ENCODE measurements at regions not wholly inside any gene's neighbourhood (a gene's known extent, or its start where the extent isn't known, plus 50 kb on each side); places are given as distances from the start of the nearest gene placed in this dataset.
"Not testable (repeated sequence)": the region's sequence is repeated elsewhere in the genome, so short reads cannot be mapped to it uniquely, and the experiment has no call there.

DNA sequence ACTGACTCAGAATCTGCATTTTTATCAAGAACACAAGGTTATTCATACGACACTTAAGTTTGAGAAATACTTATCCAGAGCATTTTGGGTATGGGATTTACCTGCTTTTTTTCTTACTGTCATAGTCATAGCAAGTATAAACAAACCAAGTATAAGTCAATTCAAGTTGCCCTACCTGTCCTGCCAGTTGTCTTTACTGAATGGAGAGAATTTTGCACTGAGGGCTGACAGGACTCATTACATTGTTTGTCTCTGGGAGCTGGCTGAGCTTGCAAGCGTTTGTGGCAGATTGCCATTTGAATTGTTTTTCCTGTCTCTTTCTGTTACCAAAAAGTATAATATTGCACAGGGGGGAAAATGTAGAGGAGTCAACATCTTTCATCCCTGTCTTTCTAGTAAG is 278.9 kb upstream of the MAGEC2 start:
- no peaks in the 10 kb centered on the region for H3K27me3 ChIP-seq
- H3K4me1 ChIP-seq (replicated peaks in 1 of 2) = no peaks in the 10 kb centered on the region
- no peak overlapping the region for H3K27ac ChIP-seq
- DNase-seq = no peak
- H3K9me3 ChIP-seq (replicated peaks in 1 of 3) = no peaks in the 10 kb centered on the region
- H3K36me3 ChIP-seq (replicated peaks in 1 of 2) = no peaks in the 10 kb centered on the region
- no peak overlapping the region for H3K4me3 ChIP-seq
- TF ChIP-seq, protein P1, sequence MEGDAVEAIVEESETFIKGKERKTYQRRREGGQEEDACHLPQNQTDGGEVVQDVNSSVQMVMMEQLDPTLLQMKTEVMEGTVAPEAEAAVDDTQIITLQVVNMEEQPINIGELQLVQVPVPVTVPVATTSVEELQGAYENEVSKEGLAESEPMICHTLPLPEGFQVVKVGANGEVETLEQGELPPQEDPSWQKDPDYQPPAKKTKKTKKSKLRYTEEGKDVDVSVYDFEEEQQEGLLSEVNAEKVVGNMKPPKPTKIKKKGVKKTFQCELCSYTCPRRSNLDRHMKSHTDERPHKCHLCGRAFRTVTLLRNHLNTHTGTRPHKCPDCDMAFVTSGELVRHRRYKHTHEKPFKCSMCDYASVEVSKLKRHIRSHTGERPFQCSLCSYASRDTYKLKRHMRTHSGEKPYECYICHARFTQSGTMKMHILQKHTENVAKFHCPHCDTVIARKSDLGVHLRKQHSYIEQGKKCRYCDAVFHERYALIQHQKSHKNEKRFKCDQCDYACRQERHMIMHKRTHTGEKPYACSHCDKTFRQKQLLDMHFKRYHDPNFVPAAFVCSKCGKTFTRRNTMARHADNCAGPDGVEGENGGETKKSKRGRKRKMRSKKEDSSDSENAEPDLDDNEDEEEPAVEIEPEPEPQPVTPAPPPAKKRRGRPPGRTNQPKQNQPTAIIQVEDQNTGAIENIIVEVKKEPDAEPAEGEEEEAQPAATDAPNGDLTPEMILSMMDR (IDR thresholded peaks at IDR 0.05) = no peak
- TF ChIP-seq POLR2A (IDR thresholded peaks at IDR 0.05) = no peak
- 53 to 76% (median 68%) methylated on average over 2 of the region's 2 CpGs for WGBS, 4 donors
- intact Hi-C loops (cut with DNase I) = no loop called here

DNA sequence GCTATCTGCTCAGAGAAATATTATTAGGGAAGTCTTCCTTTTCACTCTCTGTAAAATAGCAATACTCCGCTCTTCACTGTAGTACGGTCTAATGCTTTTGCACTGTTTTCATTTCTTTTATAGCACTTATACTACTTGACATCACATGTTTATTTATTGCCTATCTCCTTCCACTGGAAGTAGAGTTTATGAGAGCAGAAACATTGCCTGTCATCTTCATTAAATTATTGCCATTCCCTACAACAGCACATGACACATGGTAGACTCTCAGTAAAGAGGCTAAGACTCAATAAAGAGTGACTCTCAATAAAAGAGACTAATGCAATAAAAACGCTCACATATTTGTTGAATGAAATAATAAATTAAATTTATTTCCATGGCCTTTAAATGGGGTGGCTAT is 241.3 kb upstream of the MAGEC2 start:
- intact Hi-C loops (cut with DNase I) = no loop called here
- TF ChIP-seq, protein P1 (IDR thresholded peaks at IDR 0.05) = no peak
- no peak for TF ChIP-seq POLR2A (IDR thresholded peaks at IDR 0.05)
- no peak overlapping the region for H3K27ac ChIP-seq
- H3K9me3 ChIP-seq (replicated peaks in 1 of 3) = no peaks in the 10 kb centered on the region
- no peaks in the 10 kb centered on the region for H3K27me3 ChIP-seq
- DNase-seq = no peak
- H3K36me3 ChIP-seq (replicated peaks in 1 of 2) = no peaks in the 10 kb centered on the region
- H3K4me1 ChIP-seq (replicated peaks in 1 of 2) = no peaks in the 10 kb centered on the region
- WGBS, 4 donors = 60 to 73% (median 67%) methylated on average over 3 of the region's 3 CpGs
- H3K4me3 ChIP-seq = no peak overlapping the region

DNA sequence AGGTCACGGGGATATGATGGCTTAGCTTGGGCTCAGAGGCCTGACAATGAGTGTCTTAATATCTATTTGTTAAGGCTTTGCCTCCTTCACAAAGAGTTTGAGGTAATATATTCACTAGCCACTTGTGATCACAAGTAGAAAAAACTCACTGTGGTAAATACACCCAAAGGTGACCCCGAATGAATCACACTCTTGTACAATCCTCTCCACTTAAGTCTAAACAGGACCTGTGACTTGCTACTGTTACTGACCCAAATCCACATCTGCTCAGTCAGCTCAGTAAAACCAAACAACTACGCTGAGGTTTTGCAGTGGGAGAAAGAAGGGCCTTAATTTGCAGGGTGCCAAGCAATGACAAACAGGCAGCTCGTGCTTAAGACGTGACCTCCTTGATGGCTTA is 223.8 kb upstream of the MAGEC2 start:
- H3K9me3 ChIP-seq (replicated peaks in 1 of 3) = no peaks in the 10 kb centered on the region
- 73 to 82% (median 79%) methylated on average over 5 of the region's 5 CpGs for WGBS, 4 donors
- TF ChIP-seq, protein P1 (IDR thresholded peaks at IDR 0.05) = no peak
- TF ChIP-seq POLR2A (IDR thresholded peaks at IDR 0.05) = no peak
- no peak for DNase-seq
- H3K4me3 ChIP-seq = no peak overlapping the region
- no peaks in the 10 kb centered on the region for H3K27me3 ChIP-seq
- no peaks in the 10 kb centered on the region for H3K4me1 ChIP-seq (replicated peaks in 1 of 2)
- no peaks in the 10 kb centered on the region for H3K36me3 ChIP-seq (replicated peaks in 1 of 2)
- intact Hi-C loops (cut with DNase I) = no loop called here
- no peak overlapping the region for H3K27ac ChIP-seq

DNA sequence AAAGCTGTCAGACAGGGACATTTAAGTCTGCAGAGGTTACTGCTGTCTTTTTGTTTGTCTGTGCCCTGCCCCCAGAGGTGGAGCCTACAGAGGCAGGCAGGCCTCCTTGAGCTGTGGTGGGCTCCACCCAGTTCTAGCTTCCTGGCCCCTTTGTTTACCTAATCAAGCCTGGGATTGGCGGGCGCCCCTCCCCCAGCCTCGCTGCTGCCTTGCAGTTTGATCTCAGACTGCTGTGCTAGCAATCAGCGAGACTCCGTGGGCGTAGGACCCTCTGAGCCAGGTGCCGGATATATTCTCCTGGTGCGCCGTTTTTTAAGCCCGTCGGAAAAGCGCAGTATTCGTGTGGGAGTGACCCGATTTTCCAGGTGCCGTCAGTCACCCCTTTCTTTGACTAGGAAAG is 185.9 kb upstream of the MAGEC2 start:
- H3K4me3 ChIP-seq; DNase-seq; H3K36me3 ChIP-seq (replicated peaks in 1 of 2); intact Hi-C loops (cut with DNase I); H3K9me3 ChIP-seq (replicated peaks in 1 of 3); H3K4me1 ChIP-seq (replicated peaks in 1 of 2); H3K27me3 ChIP-seq; H3K27ac ChIP-seq: not testable (repeated sequence)
- WGBS, 4 donors = 61 to 89% (median 69%) methylated on average over 10 to 15 of the region's 15 CpGs; no CpG with 5 or more reads in 1 of the 4 donors

DNA sequence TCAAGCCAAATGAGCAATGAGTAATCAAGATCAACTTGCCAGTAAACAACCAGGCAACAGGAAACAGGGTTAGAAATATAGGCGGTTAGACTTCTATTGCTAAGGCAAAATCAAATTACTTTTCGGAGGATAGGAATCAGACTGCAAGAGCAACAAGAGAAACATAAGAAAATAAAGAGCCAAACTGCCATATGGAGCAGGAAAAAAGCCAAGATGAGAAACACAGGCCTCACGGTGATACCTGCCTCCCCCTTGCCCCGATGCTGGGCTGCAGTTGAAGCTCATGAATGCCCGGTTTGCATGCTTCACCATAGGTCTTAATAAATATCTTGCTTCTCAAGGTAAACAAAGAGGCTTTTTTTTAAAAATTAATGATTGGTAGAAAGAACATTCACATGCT is 158.4 kb upstream of the MAGEC2 start:
- 68 to 81% (median 75%) methylated on average over 5 of the region's 5 CpGs for WGBS, 4 donors
- H3K4me1 ChIP-seq (replicated peaks in 1 of 2) = no peaks in the 10 kb centered on the region
- H3K27me3 ChIP-seq = no peaks in the 10 kb centered on the region
- H3K27ac ChIP-seq = no peak overlapping the region
- no peaks in the 10 kb centered on the region for H3K36me3 ChIP-seq (replicated peaks in 1 of 2)
- no peak for DNase-seq
- TF ChIP-seq POLR2A (IDR thresholded peaks at IDR 0.05) = no peak
- TF ChIP-seq, protein P1 (IDR thresholded peaks at IDR 0.05) = no peak
- intact Hi-C loops (cut with DNase I) = no loop called here
- H3K4me3 ChIP-seq = no peak overlapping the region
- H3K9me3 ChIP-seq (replicated peaks in 1 of 3) = no peaks in the 10 kb centered on the region
